ENCODE measurements at regions not wholly inside any gene's neighbourhood (a gene's known extent, or its start where the extent isn't known, plus 50 kb on each side); places are given as distances from the start of the nearest gene placed in this dataset.

DNA sequence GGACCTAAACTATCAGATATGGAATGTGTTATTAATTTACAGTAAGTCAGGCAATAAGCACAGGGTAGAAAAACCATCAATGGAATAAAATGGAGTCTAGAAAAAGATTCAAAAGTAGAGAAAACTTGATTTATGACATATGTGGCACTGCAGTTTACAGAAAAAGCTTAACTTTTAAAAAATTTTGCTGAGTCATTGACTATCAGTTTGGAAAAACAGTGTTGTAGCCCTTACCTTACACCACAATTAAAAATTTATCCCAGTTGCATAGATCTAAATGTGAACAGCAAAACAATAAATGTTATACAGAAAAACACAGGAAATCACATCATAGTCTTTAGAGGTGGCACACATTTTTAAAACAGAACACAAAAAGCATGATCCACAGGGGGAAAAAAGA is 108.5 kb downstream of the USP22 start:
- no peak for TF ChIP-seq EZH2 (optimal IDR thresholded peaks at IDR 0.05; ENCODE audit: low read depth, low read length)
- H3K79me2 ChIP-seq (ENCODE audit: low read length): no peaks in the 10 kb centered on the region
- H3F3A ChIP-seq (ENCODE audit: insufficient read depth, low read length): no peaks in the 10 kb centered on the region
- H3K4me2 ChIP-seq (ENCODE audit: low read depth, low read length): no peak overlapping the region
- no peak for DNase-seq
- H3K4me1 ChIP-seq (ENCODE audit: low read length): 0 out of 2 replicates have a peak, but pooled peaks cover 5% of the 10 kb centered on the region
- no peaks in the 10 kb centered on the region for H3K36me3 ChIP-seq (replicated peaks; ENCODE audit: insufficient read depth, low read length)
- H4K20me1 ChIP-seq (ENCODE audit: insufficient read depth, low read length): no peaks in the 10 kb centered on the region
- no peak overlapping the region for H3K9ac ChIP-seq (ENCODE audit: low read length)
- no peaks in the 10 kb centered on the region for H3K9me2 ChIP-seq (replicated peaks; ENCODE audit: insufficient read depth, low read length)
- H3K4me3 ChIP-seq (ENCODE audit: low read length): no peak overlapping the region
- H3K27ac ChIP-seq (ENCODE audit: low read length): no peak overlapping the region
- H3K27me3 ChIP-seq (replicated peaks; ENCODE audit: insufficient read depth, low read length): no peaks in the 10 kb centered on the region
- no peaks in the 10 kb centered on the region for H3K9me3 ChIP-seq (replicated peaks; ENCODE audit: insufficient read depth, low read length)
- no peak overlapping the region for H2AFZ ChIP-seq (ENCODE audit: low read length)

- Histone ChIP-seq H4K20me1 (ENCODE audit: insufficient read depth, low read length) (no peaks in the 10 kb centered on the region), H3K4me3 (ENCODE audit: low read length) (no peak overlapping the region), H2AFZ (ENCODE audit: low read length) (0 out of 2 replicates have a peak overlapping the region, but pooled peaks have one; percentile 4), H3K9me2 (replicated peaks; ENCODE audit: insufficient read depth, low read length) (no peaks in the 10 kb centered on the region), H3K4me2 (ENCODE audit: low read depth, low read length) (no peak overlapping the region), H3K36me3 (replicated peaks; ENCODE audit: insufficient read depth, low read length) (no peaks in the 10 kb centered on the region), H3K9me3 (replicated peaks; ENCODE audit: insufficient read depth, low read length) (no peaks in the 10 kb centered on the region), H3K9ac (ENCODE audit: low read length) (no peak overlapping the region), H3K27ac (ENCODE audit: low read length) (no peak overlapping the region), H3K79me2 (ENCODE audit: low read length) (no peaks in the 10 kb centered on the region), H3K27me3 (replicated peaks; ENCODE audit: insufficient read depth, low read length) (no peaks in the 10 kb centered on the region), H3F3A (ENCODE audit: insufficient read depth, low read length) (no peaks in the 10 kb centered on the region), H3K4me1 (ENCODE audit: low read length) (0 out of 2 replicates have a peak, but pooled peaks cover 5% of the 10 kb centered on the region)
- DNase-seq: peak; percentile 13
- TF ChIP-seq CTCF (IDR thresholded peaks at IDR 0.05; ENCODE audit: low read length) (no peak), EZH2phosphoT487 (IDR thresholded peaks at IDR 0.05; ENCODE audit: low read length) (no peak), EZH2 (optimal IDR thresholded peaks at IDR 0.05; ENCODE audit: low read depth, low read length) (no peak)
Measured at GRCh38 chr17:20935740-20936139, 107.1 kb downstream of the USP22 start.

DNA sequence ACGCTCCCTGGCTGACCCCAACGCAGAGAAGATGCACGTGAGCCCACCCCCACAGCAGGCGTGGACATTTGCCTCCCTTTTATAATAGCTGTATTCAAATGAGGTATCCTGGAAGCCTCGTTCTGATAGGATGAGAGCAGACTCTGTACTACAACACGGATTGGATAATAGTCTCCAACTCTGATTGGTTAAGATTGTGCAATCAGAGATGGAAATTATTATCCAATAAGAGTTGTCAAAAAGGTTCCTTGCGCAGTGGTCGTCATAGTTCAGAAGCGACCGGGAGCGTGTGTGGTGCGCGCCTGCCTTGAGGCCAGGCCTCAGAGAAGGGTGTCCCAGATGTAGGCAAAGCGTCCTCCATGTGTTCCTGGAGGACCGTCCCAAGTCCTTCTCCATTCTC is 104.6 kb downstream of the USP22 start:
- no peaks in the 10 kb centered on the region for H3K36me3 ChIP-seq (replicated peaks; ENCODE audit: insufficient read depth, low read length)
- no peaks in the 10 kb centered on the region for H3F3A ChIP-seq (ENCODE audit: insufficient read depth, low read length)
- no peaks in the 10 kb centered on the region for H3K9me2 ChIP-seq (replicated peaks; ENCODE audit: insufficient read depth, low read length)
- H3K27me3 ChIP-seq (replicated peaks; ENCODE audit: insufficient read depth, low read length): no peaks in the 10 kb centered on the region
- no peak overlapping the region for H3K9ac ChIP-seq (ENCODE audit: low read length)
- H3K9me3 ChIP-seq (replicated peaks; ENCODE audit: insufficient read depth, low read length): no peaks in the 10 kb centered on the region
- TF ChIP-seq EZH2phosphoT487 (IDR thresholded peaks at IDR 0.05; ENCODE audit: low read length) (no peak), CTCF (IDR thresholded peaks at IDR 0.05; ENCODE audit: low read length) (no peak), EZH2 (optimal IDR thresholded peaks at IDR 0.05; ENCODE audit: low read depth, low read length) (no peak)
- H3K27ac ChIP-seq (ENCODE audit: low read length): no peak overlapping the region
- H3K4me1 ChIP-seq (ENCODE audit: low read length): 0 out of 2 replicates have a peak, but pooled peaks cover 5% of the 10 kb centered on the region
- H4K20me1 ChIP-seq (ENCODE audit: insufficient read depth, low read length): no peaks in the 10 kb centered on the region
- H3K4me3 ChIP-seq (ENCODE audit: low read length): no peak overlapping the region
- no peak for DNase-seq
- H2AFZ ChIP-seq (ENCODE audit: low read length): no peak overlapping the region
- no peak overlapping the region for H3K4me2 ChIP-seq (ENCODE audit: low read depth, low read length)
- H3K79me2 ChIP-seq (ENCODE audit: low read length): no peaks in the 10 kb centered on the region

GRCh38 chr17:20938988-20939615 is 103.7 kb downstream of the USP22 start:
- Histone ChIP-seq H3K36me3 (replicated peaks; ENCODE audit: insufficient read depth, low read length) (no peaks in the 10 kb centered on the region), H3K4me3 (ENCODE audit: low read length) (no peak overlapping the region), H3F3A (ENCODE audit: insufficient read depth, low read length) (no peaks in the 10 kb centered on the region), H3K27ac (ENCODE audit: low read length) (no peak overlapping the region), H3K27me3 (replicated peaks; ENCODE audit: insufficient read depth, low read length) (no peaks in the 10 kb centered on the region), H3K4me1 (ENCODE audit: low read length) (0 out of 2 replicates have a peak, but pooled peaks cover 5% of the 10 kb centered on the region), H4K20me1 (ENCODE audit: insufficient read depth, low read length) (no peaks in the 10 kb centered on the region), H3K4me2 (ENCODE audit: low read depth, low read length) (no peak overlapping the region), H3K79me2 (ENCODE audit: low read length) (no peaks in the 10 kb centered on the region), H3K9me2 (replicated peaks; ENCODE audit: insufficient read depth, low read length) (no peaks in the 10 kb centered on the region), H3K9me3 (replicated peaks; ENCODE audit: insufficient read depth, low read length) (no peaks in the 10 kb centered on the region), H2AFZ (ENCODE audit: low read length) (no peak overlapping the region), H3K9ac (ENCODE audit: low read length) (no peak overlapping the region)
- no peak for DNase-seq
- no peak for TF ChIP-seq EZH2phosphoT487 (IDR thresholded peaks at IDR 0.05; ENCODE audit: low read length)
- TF ChIP-seq EZH2 (optimal IDR thresholded peaks at IDR 0.05; ENCODE audit: low read depth, low read length): no peak
- no peak for TF ChIP-seq CTCF (IDR thresholded peaks at IDR 0.05; ENCODE audit: low read length)

All from MM.1S (cell line).